GM23338 (cell line): ENCODE measurements at regions not wholly inside any gene's neighbourhood (a gene's known extent, or its start where the extent isn't known, plus 50 kb on each side); places are given as distances from the start of the nearest gene placed in this dataset.

Experiments
- ATAC-seq: fragments of 200-7000 bp; cut with Tn5 transposase; 3 replicates; pipeline ENCODE4 v1.9.1; 2020
- DNase-seq: peaks from one replicate; pipeline ENCODE4 v3.0.0-alpha.2; 2015; ENCODE audit warnings: low spot score
- H2AFZ ChIP-seq: fragments of 200-600 bp; sonication (generic); 2 replicates; pipeline ENCODE4 v1.8.0; 2016; ENCODE audit warnings: antibody characterized with exemption, mild to moderate bottlenecking, moderate library complexity
- H3F3A ChIP-seq: fragments of 200-600 bp; sonication (generic); replicated peaks from 2 replicates; pipeline ENCODE4 v1.8.0; 2017; ENCODE audit warnings: antibody characterized with exemption, mixed run types, low read depth
- H3K27ac ChIP-seq: fragments of 200-600 bp; sonication (generic); 2 replicates; pipeline ENCODE4 v1.6.1; 2016; ENCODE audit warnings: low read depth
- H3K27me3 ChIP-seq: fragments of 200-600 bp; sonication (generic); 2 replicates; pipeline ENCODE4 v1.8.0; 2016; ENCODE audit warnings: mild to moderate bottlenecking, mixed run types, moderate library complexity; ENCODE audit not compliant: insufficient read depth
- H3K36me3 ChIP-seq: fragments of 200-600 bp; sonication (generic); 2 replicates; pipeline ENCODE4 v1.8.0; 2016; ENCODE audit warnings: mild to moderate bottlenecking; ENCODE audit not compliant: insufficient read depth
- H3K4me1 ChIP-seq: fragments of 200-600 bp; sonication (generic); 2 replicates; pipeline ENCODE4 v1.8.0; 2016; ENCODE audit warnings: mild to moderate bottlenecking, moderate library complexity; ENCODE audit not compliant: insufficient read depth
- H3K4me2 ChIP-seq: fragments of 200-600 bp; sonication (generic); 2 replicates; pipeline ENCODE4 v1.7.1; 2017; ENCODE audit warnings: mixed run types
- H3K4me3 ChIP-seq: fragments of 200-600 bp; sonication (generic); 2 replicates; pipeline ENCODE4 v1.6.1; 2016; ENCODE audit warnings: mixed run types
- H3K79me2 ChIP-seq: fragments of 200-600 bp; sonication (generic); replicated peaks from 2 replicates; pipeline ENCODE4 v1.8.0; 2017; ENCODE audit warnings: mild to moderate bottlenecking; ENCODE audit not compliant: insufficient read depth
- H3K9me2 ChIP-seq: fragments of 200-600 bp; sonication (generic); 2 replicates; pipeline ENCODE4 v1.8.0; 2017; ENCODE audit not compliant: insufficient read depth
- H4K20me1 ChIP-seq: fragments of 200-600 bp; sonication (generic); replicated peaks from 2 replicates; pipeline ENCODE4 v1.8.0; 2017; ENCODE audit warnings: mild to moderate bottlenecking; ENCODE audit not compliant: insufficient read depth
- H3K27ac Mint-ChIP-seq: 2 replicates; pipeline ENCODE4 v1.8.0; 2020; ENCODE audit warnings: inconsistent platforms, mild to moderate bottlenecking, moderate library complexity, mixed read lengths
- H3K27me3 Mint-ChIP-seq: 3 replicates; pipeline ENCODE4 v1.8.0; 2022; ENCODE audit warnings: low read depth, mild to moderate bottlenecking, moderate library complexity, mixed read lengths, inconsistent platforms; ENCODE audit not compliant: insufficient read depth, poor library complexity
- H3K36me3 Mint-ChIP-seq: 3 replicates; pipeline ENCODE4 v1.8.0; 2021; ENCODE audit warnings: low read depth, mild to moderate bottlenecking, inconsistent platforms, moderate library complexity, mixed read lengths
- H3K4me1 Mint-ChIP-seq: 3 replicates; pipeline ENCODE4 v1.8.0; 2020; ENCODE audit warnings: mild to moderate bottlenecking, inconsistent platforms, mixed read lengths
- H3K4me3 Mint-ChIP-seq: 3 replicates; pipeline ENCODE4 v1.8.0; 2021; ENCODE audit warnings: moderate library complexity, mild to moderate bottlenecking, inconsistent platforms, mixed read lengths
- H3K9me3 Mint-ChIP-seq: 3 replicates; pipeline ENCODE4 v1.8.0; 2020; ENCODE audit warnings: moderate library complexity, mild to moderate bottlenecking, inconsistent platforms, mixed read lengths
- CREB1 ChIP-seq: fragments of 250-450 bp; sonication (Bioruptor Pico); IDR thresholded peaks from 2 replicates; pipeline ENCODE4 v1.5.0; 2020; ENCODE audit warnings: low read depth, mild to moderate bottlenecking, moderate library complexity
- EZH2 ChIP-seq: fragments of 200-600 bp; sonication (generic); IDR thresholded peaks from one replicate; pipeline ENCODE4 v1.8.0; 2017; ENCODE audit warnings: antibody characterized with exemption, mild to moderate bottlenecking, low read depth; ENCODE audit not compliant: unreplicated experiment
- EZH2phosphoT487 ChIP-seq: fragments of 200-600 bp; sonication (generic); IDR thresholded peaks from one replicate; pipeline ENCODE4 v1.8.1; 2018; ENCODE audit warnings: antibody characterized with exemption; ENCODE audit not compliant: unreplicated experiment
- JUNB ChIP-seq: IDR thresholded peaks from one replicate; pipeline ENCODE4 v1.6.1; 2016; ENCODE audit warnings: antibody characterized with exemption; ENCODE audit not compliant: unreplicated experiment
- NANOG ChIP-seq: IDR thresholded peaks from 2 replicates; pipeline ENCODE4 v1.6.1; 2016; ENCODE audit warnings: antibody characterized with exemption, borderline replicate concordance
- POLR2AphosphoS5 ChIP-seq: IDR thresholded peaks from 2 replicates; pipeline ENCODE4 v1.6.1; 2016; ENCODE audit warnings: antibody characterized with exemption, low read depth
- REST ChIP-seq: IDR thresholded peaks from one replicate; pipeline ENCODE4 v1.6.1; 2018; ENCODE audit warnings: antibody characterized with exemption; ENCODE audit not compliant: unreplicated experiment
- STAT1 ChIP-seq: IDR thresholded peaks from one replicate; pipeline ENCODE4 v1.6.1; 2016; ENCODE audit warnings: antibody characterized with exemption; ENCODE audit not compliant: unreplicated experiment
- ZNF114 ChIP-seq: fragments of 250-450 bp; sonication (Bioruptor Pico); IDR thresholded peaks from 2 replicates; pipeline ENCODE4 v1.5.0; 2020; ENCODE audit warnings: mild to moderate bottlenecking, moderate library complexity
- ZNF331 ChIP-seq: fragments of 250-450 bp; sonication (Bioruptor Pico); IDR thresholded peaks from 2 replicates; pipeline ENCODE4 v1.5.0; 2020; ENCODE audit warnings: low read depth, mild to moderate bottlenecking, moderate library complexity
- TF ChIP-seq, protein P1 (sequence below): IDR thresholded peaks from 2 replicates; pipeline ENCODE4 v1.6.1; 2016; ENCODE audit warnings: antibody characterized with exemption
- TF ChIP-seq, protein P2 (sequence below), 2 experiments: fragments of 200-600 bp in 1 of 2; sonication (generic) in 1 of 2; conservative IDR thresholded peaks; 2 replicates each; pipeline versions ENCODE4 v1.5.1 to v1.6.1; 2016 to 2017; ENCODE audit warnings: antibody characterized with exemption in 2 of 2, low read depth in 2 of 2, mild to moderate bottlenecking in 2 of 2, moderate library complexity in 1 of 2
- TF ChIP-seq, protein P3 (sequence below): fragments of 250-450 bp; sonication (Bioruptor Pico); IDR thresholded peaks from 2 replicates; pipeline ENCODE4 v1.5.0; 2020; ENCODE audit warnings: mild to moderate bottlenecking, moderate library complexity

GRCh38 chr1:68293122-68293521, 60.8 kb upstream of the WLS start:
- Mint-ChIP-seq H3K4me3 (peak overlapping the region; percentile 61), H3K4me1 (peaks cover 41% of the 10 kb centered on the region), H3K27me3 (peaks cover 51% of the 10 kb centered on the region), H3K36me3 (no peaks in the 10 kb centered on the region; the same call in 2 of the 3 replicates), H3K9me3 (no peaks in the 10 kb centered on the region; the same call in 2 of the 3 replicates), H3K27ac (no peak overlapping the region)
- ATAC-seq: peak; percentile 16
- H3K27ac ChIP-seq: no peak overlapping the region
- no peaks in the 10 kb centered on the region for H4K20me1 ChIP-seq
- peak; percentile 35 for DNase-seq
- H2AFZ ChIP-seq: no peak overlapping the region
- TF ChIP-seq JUNB: no peak
- TF ChIP-seq CREB1 (CRISPR knock-in tag): no peak
- TF ChIP-seq, protein P1, sequence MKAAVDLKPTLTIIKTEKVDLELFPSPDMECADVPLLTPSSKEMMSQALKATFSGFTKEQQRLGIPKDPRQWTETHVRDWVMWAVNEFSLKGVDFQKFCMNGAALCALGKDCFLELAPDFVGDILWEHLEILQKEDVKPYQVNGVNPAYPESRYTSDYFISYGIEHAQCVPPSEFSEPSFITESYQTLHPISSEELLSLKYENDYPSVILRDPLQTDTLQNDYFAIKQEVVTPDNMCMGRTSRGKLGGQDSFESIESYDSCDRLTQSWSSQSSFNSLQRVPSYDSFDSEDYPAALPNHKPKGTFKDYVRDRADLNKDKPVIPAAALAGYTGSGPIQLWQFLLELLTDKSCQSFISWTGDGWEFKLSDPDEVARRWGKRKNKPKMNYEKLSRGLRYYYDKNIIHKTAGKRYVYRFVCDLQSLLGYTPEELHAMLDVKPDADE: no peak
- no peak for TF ChIP-seq POLR2AphosphoS5
- TF ChIP-seq NANOG: no peak
- TF ChIP-seq, protein P2, sequence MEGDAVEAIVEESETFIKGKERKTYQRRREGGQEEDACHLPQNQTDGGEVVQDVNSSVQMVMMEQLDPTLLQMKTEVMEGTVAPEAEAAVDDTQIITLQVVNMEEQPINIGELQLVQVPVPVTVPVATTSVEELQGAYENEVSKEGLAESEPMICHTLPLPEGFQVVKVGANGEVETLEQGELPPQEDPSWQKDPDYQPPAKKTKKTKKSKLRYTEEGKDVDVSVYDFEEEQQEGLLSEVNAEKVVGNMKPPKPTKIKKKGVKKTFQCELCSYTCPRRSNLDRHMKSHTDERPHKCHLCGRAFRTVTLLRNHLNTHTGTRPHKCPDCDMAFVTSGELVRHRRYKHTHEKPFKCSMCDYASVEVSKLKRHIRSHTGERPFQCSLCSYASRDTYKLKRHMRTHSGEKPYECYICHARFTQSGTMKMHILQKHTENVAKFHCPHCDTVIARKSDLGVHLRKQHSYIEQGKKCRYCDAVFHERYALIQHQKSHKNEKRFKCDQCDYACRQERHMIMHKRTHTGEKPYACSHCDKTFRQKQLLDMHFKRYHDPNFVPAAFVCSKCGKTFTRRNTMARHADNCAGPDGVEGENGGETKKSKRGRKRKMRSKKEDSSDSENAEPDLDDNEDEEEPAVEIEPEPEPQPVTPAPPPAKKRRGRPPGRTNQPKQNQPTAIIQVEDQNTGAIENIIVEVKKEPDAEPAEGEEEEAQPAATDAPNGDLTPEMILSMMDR (conservative IDR thresholded peaks at IDR 0.05; ENCODE audit: low read depth in 2 of 2): no peak
- no peak for TF ChIP-seq STAT1
- TF ChIP-seq ZNF331 (CRISPR knock-in tag): no peak
- no peak for TF ChIP-seq EZH2phosphoT487
- TF ChIP-seq EZH2: no peak
- no peak for TF ChIP-seq REST
- TF ChIP-seq, protein P3, sequence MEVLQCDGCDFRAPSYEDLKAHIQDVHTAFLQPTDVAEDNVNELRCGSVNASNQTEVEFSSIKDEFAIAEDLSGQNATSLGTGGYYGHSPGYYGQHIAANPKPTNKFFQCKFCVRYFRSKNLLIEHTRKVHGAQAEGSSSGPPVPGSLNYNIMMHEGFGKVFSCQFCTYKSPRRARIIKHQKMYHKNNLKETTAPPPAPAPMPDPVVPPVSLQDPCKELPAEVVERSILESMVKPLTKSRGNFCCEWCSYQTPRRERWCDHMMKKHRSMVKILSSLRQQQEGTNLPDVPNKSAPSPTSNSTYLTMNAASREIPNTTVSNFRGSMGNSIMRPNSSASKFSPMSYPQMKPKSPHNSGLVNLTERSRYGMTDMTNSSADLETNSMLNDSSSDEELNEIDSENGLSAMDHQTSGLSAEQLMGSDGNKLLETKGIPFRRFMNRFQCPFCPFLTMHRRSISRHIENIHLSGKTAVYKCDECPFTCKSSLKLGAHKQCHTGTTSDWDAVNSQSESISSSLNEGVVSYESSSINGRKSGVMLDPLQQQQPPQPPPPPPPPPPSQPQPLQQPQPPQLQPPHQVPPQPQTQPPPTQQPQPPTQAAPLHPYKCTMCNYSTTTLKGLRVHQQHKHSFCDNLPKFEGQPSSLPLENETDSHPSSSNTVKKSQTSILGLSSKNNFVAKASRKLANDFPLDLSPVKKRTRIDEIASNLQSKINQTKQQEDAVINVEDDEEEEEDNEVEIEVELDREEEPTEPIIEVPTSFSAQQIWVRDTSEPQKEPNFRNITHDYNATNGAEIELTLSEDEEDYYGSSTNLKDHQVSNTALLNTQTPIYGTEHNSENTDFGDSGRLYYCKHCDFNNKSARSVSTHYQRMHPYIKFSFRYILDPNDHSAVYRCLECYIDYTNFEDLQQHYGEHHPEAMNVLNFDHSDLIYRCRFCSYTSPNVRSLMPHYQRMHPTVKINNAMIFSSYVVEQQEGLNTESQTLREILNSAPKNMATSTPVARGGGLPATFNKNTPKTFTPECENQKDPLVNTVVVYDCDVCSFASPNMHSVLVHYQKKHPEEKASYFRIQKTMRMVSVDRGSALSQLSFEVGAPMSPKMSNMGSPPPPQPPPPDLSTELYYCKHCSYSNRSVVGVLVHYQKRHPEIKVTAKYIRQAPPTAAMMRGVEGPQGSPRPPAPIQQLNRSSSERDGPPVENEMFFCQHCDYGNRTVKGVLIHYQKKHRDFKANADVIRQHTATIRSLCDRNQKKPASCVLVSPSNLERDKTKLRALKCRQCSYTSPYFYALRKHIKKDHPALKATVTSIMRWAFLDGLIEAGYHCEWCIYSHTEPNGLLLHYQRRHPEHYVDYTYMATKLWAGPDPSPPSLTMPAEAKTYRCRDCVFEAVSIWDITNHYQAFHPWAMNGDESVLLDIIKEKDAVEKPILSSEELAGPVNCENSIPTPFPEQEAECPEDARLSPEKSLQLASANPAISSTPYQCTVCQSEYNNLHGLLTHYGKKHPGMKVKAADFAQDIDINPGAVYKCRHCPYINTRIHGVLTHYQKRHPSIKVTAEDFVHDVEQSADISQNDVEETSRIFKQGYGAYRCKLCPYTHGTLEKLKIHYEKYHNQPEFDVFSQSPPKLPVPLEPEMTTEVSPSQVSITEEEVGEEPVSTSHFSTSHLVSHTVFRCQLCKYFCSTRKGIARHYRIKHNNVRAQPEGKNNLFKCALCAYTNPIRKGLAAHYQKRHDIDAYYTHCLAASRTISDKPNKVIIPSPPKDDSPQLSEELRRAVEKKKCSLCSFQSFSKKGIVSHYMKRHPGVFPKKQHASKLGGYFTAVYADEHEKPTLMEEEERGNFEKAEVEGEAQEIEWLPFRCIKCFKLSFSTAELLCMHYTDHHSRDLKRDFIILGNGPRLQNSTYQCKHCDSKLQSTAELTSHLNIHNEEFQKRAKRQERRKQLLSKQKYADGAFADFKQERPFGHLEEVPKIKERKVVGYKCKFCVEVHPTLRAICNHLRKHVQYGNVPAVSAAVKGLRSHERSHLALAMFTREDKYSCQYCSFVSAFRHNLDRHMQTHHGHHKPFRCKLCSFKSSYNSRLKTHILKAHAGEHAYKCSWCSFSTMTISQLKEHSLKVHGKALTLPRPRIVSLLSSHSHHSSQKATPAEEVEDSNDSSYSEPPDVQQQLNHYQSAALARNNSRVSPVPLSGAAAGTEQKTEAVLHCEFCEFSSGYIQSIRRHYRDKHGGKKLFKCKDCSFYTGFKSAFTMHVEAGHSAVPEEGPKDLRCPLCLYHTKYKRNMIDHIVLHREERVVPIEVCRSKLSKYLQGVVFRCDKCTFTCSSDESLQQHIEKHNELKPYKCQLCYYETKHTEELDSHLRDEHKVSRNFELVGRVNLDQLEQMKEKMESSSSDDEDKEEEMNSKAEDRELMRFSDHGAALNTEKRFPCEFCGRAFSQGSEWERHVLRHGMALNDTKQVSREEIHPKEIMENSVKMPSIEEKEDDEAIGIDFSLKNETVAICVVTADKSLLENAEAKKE (CRISPR knock-in tag): no peak
- no peak for TF ChIP-seq ZNF114 (CRISPR knock-in tag)
- no peaks in the 10 kb centered on the region for H3K9me2 ChIP-seq
- peaks cover 76% of the 10 kb centered on the region for H3K27me3 ChIP-seq
- H3F3A ChIP-seq: no peaks in the 10 kb centered on the region
- no peaks in the 10 kb centered on the region for H3K79me2 ChIP-seq
- peak overlapping the region; percentile 63 for H3K4me2 ChIP-seq
- peak overlapping the region; percentile 46 for H3K4me3 ChIP-seq
- H3K36me3 ChIP-seq: no peaks in the 10 kb centered on the region
- H3K4me1 ChIP-seq: peaks cover 22% of the 10 kb centered on the region
